Liver (tissue), 3 donors: ENCODE measurements at regions not wholly inside any gene's neighbourhood (a gene's known extent, or its start where the extent isn't known, plus 50 kb on each side); places are given as distances from the start of the nearest gene placed in this dataset.

ENCODE experiments used
- CTCF ChIP-seq: fragments of 150-350 bp; IDR thresholded peaks from 2 replicates; pipeline ENCODE4 v1.5.1; 2017; ENCODE audit warnings: improper control_type of control experiment, low read depth, low read length; ENCODE audit not compliant: missing input control
- REST ChIP-seq: IDR thresholded peaks from 2 replicates; pipeline ENCODE4 v1.6.1; 2016; ENCODE audit warnings: antibody characterized with exemption, mild to moderate bottlenecking
- TAF1 ChIP-seq: conservative IDR thresholded peaks from 2 replicates; pipeline ENCODE4 v1.6.1; 2016; ENCODE audit warnings: antibody characterized with exemption, mild to moderate bottlenecking
- donor health status: healthy.
- donor health status: healthy.

- TF ChIP-seq CTCF, result no peak
- TF ChIP-seq REST, result no peak
- TF ChIP-seq TAF1, result no peak
These were observed 417.9 kb upstream of the AGA start for GRCh38 chr4:177860171-177860570.
